AG04450 (cell line): ENCODE measurements at regions not wholly inside any gene's neighbourhood (a gene's known extent, or its start where the extent isn't known, plus 50 kb on each side); places are given as distances from the start of the nearest gene placed in this dataset.

Experiments
- CTCF ChIA-PET: fragments of 300-600, 350-600 bp; formaldehyde crosslinking; extraction: SDS; loops from one replicate; lab custom pipeline; 2022; ENCODE audit warnings: antibody characterized with exemption, inconsistent platforms; lab: Charles Lee
- POLR2A ChIA-PET: fragments of 350-600 bp; formaldehyde crosslinking; extraction: SDS; loops from one replicate; lab custom pipeline; 2021; ENCODE audit warnings: antibody characterized with exemption, inconsistent platforms; lab: Yijun Ruan, JAX
- DNase-seq: peaks from one replicate; pipeline ENCODE4 v3.0.0-alpha.2; 2011; ENCODE audit warnings: low read depth, low spot score
- H3K27ac ChIP-seq: one replicate; pipeline ENCODE4 v1.5.1; 2012; ENCODE audit warnings: low read depth, low read length, control low read depth
- H3K27me3 ChIP-seq: one replicate; pipeline ENCODE4 v1.6.0; 2012; ENCODE audit warnings: low read length; ENCODE audit not compliant: control insufficient read depth, insufficient read depth
- H3K4me3 ChIP-seq: 2 replicates; pipeline ENCODE4 v1.5.1; 2011; ENCODE audit warnings: mild to moderate bottlenecking, low read depth, low read length, control low read depth
- H3K9me3 ChIP-seq: 2 replicates; pipeline ENCODE4 v1.5.1; 2012; ENCODE audit warnings: low read length; ENCODE audit not compliant: control insufficient read depth, insufficient read depth
- TF ChIP-seq, protein P1 (sequence below): IDR thresholded peaks from 2 replicates; pipeline ENCODE4 v1.5.1; 2011; ENCODE audit warnings: low read depth, low read length, control low read depth, inconsistent platforms

DNA sequence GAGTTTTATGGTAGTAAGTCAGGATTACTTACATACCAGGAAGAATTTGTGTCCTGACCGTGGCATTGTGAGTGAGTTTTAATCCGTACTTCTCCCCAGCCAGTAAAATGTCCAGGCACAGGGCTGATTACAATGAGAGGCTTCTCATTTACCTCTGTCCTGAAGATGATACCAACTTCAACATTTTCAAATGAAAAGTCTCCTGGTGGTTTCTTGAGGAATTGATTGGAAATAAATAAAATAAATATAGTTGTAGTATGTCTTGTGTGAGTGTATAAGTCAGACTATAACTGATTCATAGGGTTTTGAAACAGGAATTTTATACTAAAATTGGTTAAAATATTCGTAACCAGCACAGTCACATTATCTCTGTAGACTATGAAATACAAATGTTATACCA lies 382.5 kb downstream of the ETS1 start:
- Histone ChIP-seq H3K4me3 (no peak overlapping the region), H3K27ac (no peak overlapping the region), H3K27me3 (no peaks in the 10 kb centered on the region), H3K9me3 (no peaks in the 10 kb centered on the region)
- POLR2A ChIA-PET = no interaction called here
- TF ChIP-seq, protein P1, sequence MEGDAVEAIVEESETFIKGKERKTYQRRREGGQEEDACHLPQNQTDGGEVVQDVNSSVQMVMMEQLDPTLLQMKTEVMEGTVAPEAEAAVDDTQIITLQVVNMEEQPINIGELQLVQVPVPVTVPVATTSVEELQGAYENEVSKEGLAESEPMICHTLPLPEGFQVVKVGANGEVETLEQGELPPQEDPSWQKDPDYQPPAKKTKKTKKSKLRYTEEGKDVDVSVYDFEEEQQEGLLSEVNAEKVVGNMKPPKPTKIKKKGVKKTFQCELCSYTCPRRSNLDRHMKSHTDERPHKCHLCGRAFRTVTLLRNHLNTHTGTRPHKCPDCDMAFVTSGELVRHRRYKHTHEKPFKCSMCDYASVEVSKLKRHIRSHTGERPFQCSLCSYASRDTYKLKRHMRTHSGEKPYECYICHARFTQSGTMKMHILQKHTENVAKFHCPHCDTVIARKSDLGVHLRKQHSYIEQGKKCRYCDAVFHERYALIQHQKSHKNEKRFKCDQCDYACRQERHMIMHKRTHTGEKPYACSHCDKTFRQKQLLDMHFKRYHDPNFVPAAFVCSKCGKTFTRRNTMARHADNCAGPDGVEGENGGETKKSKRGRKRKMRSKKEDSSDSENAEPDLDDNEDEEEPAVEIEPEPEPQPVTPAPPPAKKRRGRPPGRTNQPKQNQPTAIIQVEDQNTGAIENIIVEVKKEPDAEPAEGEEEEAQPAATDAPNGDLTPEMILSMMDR = no peak
- no peak for DNase-seq
- CTCF ChIA-PET = no interaction called here

DNA sequence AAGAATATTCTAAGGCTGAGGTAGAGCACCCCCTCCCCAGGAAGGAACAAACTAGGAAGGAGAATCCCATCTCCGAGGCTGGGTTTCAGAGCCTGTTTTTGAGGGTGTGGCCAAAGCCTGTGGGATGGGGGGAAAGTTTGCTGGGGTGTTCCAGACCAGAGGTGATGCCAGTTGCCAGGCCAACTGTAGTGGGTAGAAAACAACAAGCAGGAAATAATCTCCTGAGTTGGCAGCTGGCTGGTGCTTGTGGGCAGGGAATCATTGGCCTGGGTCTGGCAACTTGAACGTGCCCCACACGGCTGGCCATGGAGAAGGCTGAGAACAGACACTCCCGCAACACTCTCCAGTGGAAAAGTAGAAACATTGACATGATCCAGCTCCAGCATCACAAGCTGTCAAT lies 385.6 kb downstream of the ETS1 start:
- CTCF ChIA-PET = interaction anchor here (1.2 to 1.4 kb wide), 2 partner anchors 29 to 44 kb away, joined by 3 to 4 read pairs; no protein-coding TSS in a partner anchor
- no peaks in the 10 kb centered on the region for H3K27me3 ChIP-seq
- no peak overlapping the region for H3K27ac ChIP-seq
- H3K9me3 ChIP-seq = no peaks in the 10 kb centered on the region
- DNase-seq = no peak
- no peak overlapping the region for H3K4me3 ChIP-seq
- TF ChIP-seq, protein P1 = no peak
- POLR2A ChIA-PET = no interaction called here

DNA sequence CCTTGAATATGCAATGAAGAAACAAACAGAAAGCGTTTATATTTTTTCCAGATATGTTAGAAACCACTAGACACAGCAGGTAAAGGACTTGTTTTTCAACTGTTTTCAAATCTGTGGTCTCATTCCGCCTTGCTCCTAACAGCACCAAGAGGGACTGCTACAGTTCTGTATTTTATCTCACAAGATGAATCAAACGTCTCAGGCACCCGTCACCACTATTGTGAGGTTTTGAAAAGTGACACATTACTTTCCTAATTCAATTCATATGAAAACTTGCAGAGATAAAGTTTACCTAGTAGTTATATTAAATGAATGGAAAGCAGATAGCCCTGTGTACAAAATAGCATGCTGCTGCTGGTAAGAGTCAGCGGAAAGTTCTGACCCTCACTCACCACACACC lies 386.3 kb downstream of the ETS1 start:
- CTCF ChIA-PET = interaction anchor here (1.2 to 1.4 kb wide), 2 partner anchors 28 to 43 kb away, joined by 3 to 4 read pairs; no protein-coding TSS in a partner anchor
- H3K4me3 ChIP-seq = no peak overlapping the region

DNA sequence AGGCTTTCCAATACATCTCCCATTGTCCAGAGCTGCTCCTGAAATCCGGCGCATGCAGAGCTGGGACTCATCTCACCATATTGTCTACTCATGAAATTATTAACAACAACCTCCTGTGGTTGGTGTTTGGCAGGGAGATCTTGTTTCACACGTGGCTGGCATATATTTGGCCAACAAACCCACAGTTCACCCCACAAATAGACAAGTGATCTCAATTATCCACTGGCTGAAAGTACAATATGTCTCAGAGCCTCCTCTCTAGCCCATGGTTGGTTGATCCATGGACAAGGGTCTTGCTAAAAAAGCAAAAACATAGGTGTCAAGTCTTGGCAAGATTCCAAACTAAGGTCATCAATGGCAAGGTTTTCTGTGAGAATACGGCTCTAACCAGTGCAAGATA lies 386.9 kb downstream of the ETS1 start:
- Histone ChIP-seq H3K9me3 (no peaks in the 10 kb centered on the region), H3K27ac (no peak overlapping the region), H3K27me3 (no peaks in the 10 kb centered on the region), H3K4me3 (no peak overlapping the region)
- CTCF ChIA-PET = no interaction called here
- POLR2A ChIA-PET = no interaction called here
- no peak for DNase-seq
- TF ChIP-seq, protein P1 = no peak

More for the DNA sequence above, 386.3 kb downstream of the ETS1 start:
- TF ChIP-seq, protein P1 = no peak
- H3K9me3 ChIP-seq = no peaks in the 10 kb centered on the region
- no peak overlapping the region for H3K27ac ChIP-seq
- no peak for DNase-seq
- H3K27me3 ChIP-seq = no peaks in the 10 kb centered on the region
- POLR2A ChIA-PET = no interaction called here

DNA sequence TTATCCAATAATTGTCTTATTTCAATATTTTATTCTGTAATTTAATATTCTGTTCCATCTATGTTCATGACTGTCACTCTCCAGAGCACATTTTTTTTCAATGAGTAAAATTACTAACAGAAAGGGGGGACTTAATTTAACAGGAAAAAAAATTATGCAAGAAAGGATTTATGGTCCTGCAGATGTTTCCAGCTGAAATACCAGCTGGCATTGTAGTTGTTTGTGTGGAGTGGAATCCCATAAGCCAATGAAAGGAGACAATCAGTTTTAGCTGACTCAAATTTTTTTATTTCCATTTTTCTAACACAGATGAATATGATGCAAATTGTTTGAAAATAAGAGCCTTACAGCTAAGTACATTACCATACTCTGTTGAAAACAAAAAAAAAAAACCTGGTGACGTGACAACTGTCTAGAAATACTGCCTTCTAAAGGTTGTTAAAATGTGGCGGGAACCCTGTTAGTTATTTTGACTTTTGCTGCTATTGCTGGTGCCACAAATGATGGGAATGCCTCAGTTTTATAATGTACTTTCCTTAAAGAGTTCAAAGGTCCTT lies 389.1 kb downstream of the ETS1 start:
- CTCF ChIA-PET = interaction anchor here (0.6 to 1.2 kb wide), 2 partner anchors 41 to 637 kb away, joined by 3 to 6 read pairs; no protein-coding TSS in a partner anchor

More for the DNA sequence above, 389.1 kb downstream of the ETS1 start:
- DNase-seq = no peak
- no peaks in the 10 kb centered on the region for H3K9me3 ChIP-seq
- H3K27me3 ChIP-seq = peaks cover 2% of the 10 kb centered on the region
- POLR2A ChIA-PET = no interaction called here
- no peak overlapping the region for H3K4me3 ChIP-seq
- H3K27ac ChIP-seq = no peak overlapping the region
- TF ChIP-seq, protein P1 = no peak
